ENCODE measurements at regions not wholly inside any gene's neighbourhood (a gene's known extent, or its start where the extent isn't known, plus 50 kb on each side); places are given as distances from the start of the nearest gene placed in this dataset.

GRCh38 chr10:60441515-60441914 is 51.8 kb upstream of the ANK3 start:
- TF ChIP-seq CTCF (IDR thresholded peaks at IDR 0.05; ENCODE audit: low read depth, low read length) = peak; percentile 48
- TF ChIP-seq EZH2phosphoT487 (IDR thresholded peaks at IDR 0.05; ENCODE audit: low read depth) = no peak
